Tibial nerve (tissue), 4 donors: ENCODE measurements at regions not wholly inside any gene's neighbourhood (a gene's known extent, or its start where the extent isn't known, plus 50 kb on each side); places are given as distances from the start of the nearest gene placed in this dataset.

ENCODE experiments used
- CTCF ChIP-seq, 5 experiments: fragments of 200-600 bp in 3 of 5; fragments of 450-650 bp in 2 of 5; sonication (generic) in 3 of 5; IDR thresholded peaks; one replicate each; pipeline ENCODE4 v1.5.1; 2016 to 2019; ENCODE audit warnings: antibody characterized with exemption in 5 of 5, mild to moderate bottlenecking in 3 of 5, moderate library complexity in 2 of 5
- EP300 ChIP-seq, 2 donors: sonication (generic); formaldehyde crosslinking; IDR thresholded peaks; one replicate each; pipeline ENCODE4 v1.6.1; 2017; ENCODE audit warnings: antibody characterized with exemption in 2 of 2, mild to moderate bottlenecking in 1 of 2
- POLR2A ChIP-seq, 2 donors: fragments of 450-650 bp; IDR thresholded peaks; one replicate each; pipeline ENCODE4 v1.6.1; 2017; ENCODE audit warnings: antibody characterized with exemption in 2 of 2, mild to moderate bottlenecking in 2 of 2, moderate library complexity in 2 of 2

DNA sequence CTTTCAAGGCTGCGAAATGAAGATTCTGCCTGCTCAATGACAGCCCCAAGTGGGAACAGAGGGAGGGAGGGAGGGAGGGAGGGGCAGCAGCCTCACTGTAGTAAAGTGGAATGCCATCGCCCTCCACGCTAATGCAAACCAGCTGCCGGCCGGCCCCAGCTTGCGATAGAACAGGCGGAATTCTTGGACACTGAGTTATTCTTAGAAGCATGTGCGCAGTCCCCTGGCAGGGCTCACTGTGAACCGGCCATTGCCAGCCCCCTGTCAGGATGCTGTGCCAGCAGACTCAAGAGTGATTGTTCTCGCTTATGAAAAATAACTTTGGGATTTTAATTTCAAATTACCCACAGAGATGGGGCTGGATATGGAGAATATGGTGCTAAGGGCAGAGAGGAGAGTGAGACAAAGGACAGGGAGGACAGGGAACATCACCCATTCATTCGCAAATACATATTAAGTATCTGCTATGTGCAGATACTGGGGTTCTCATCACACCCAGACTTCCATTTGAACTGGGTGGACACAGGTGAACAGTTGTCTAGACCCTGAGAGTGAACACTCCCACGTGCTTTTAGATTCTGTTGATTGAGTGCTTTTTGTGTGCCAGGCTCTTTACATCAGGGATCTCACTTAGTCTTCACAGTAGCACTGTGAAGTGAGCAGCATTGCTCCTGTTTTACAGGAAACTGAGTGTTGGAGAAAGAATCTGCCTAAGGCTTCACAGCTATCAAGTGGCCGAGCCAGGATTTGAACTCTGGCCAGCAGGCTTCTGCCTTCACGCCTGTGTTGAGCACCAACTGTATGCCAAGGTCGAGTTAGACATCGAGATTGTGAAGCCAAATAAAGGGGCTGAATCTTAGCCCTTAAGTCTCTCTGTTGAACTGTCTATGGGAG, 192.9 kb downstream of the C12orf75 start:
- TF ChIP-seq POLR2A (IDR thresholded peaks at IDR 0.05) (no peak), CTCF (IDR thresholded peaks at IDR 0.05) (no peak), EP300 (IDR thresholded peaks at IDR 0.05) (peak in 1 of 2 donors; percentile 18)
